Neural progenitor cell (in vitro differentiated cells): ENCODE measurements at regions not wholly inside any gene's neighbourhood (a gene's known extent, or its start where the extent isn't known, plus 50 kb on each side); places are given as distances from the start of the nearest gene placed in this dataset.

Source experiments
- DNase-seq: peaks from one replicate; pipeline ENCODE4 v3.0.0-alpha.2; 2016; ENCODE audit warnings: low spot score
- H2AFZ ChIP-seq: fragments of 200-600 bp; sonication (generic); replicated peaks from 2 replicates; pipeline ENCODE4 v1.6.1; 2016; ENCODE audit warnings: antibody characterized with exemption
- H3F3A ChIP-seq: fragments of 200-600 bp; sonication (generic); 2 replicates; pipeline ENCODE4 v1.6.1; 2016; ENCODE audit warnings: antibody characterized with exemption, low read depth
- H3K27ac ChIP-seq: fragments of 200-600 bp; sonication (generic); 2 replicates; pipeline ENCODE4 v1.5.1; 2016; ENCODE audit warnings: mild to moderate bottlenecking
- H3K27me3 ChIP-seq: fragments of 200-600 bp; sonication (generic); 2 replicates; pipeline ENCODE4 v1.6.1; 2016; ENCODE audit warnings: mild to moderate bottlenecking, moderate library complexity
- H3K36me3 ChIP-seq: fragments of 200-600 bp; sonication (generic); 2 replicates; pipeline ENCODE4 v1.5.1; 2016
- H3K4me1 ChIP-seq: fragments of 200-600 bp; sonication (generic); 2 replicates; pipeline ENCODE4 v1.6.1; 2016; ENCODE audit warnings: mixed run types
- H3K4me2 ChIP-seq: fragments of 200-600 bp; sonication (generic); 2 replicates; pipeline ENCODE4 v1.6.1; 2016
- H3K4me3 ChIP-seq: fragments of 200-600 bp; sonication (generic); 2 replicates; pipeline ENCODE4 v1.5.1; 2016
- H3K79me2 ChIP-seq: fragments of 200-600 bp; sonication (generic); 2 replicates; pipeline ENCODE4 v1.6.1; 2016; ENCODE audit warnings: low read depth
- H3K9ac ChIP-seq: fragments of 200-600 bp; sonication (generic); 2 replicates; pipeline ENCODE4 v1.6.1; 2016
- H3K9me3 ChIP-seq: fragments of 200-600 bp; sonication (generic); 2 replicates; pipeline ENCODE4 v1.5.1; 2016; ENCODE audit warnings: low read depth
- H4K20me1 ChIP-seq: fragments of 200-600 bp; sonication (generic); 2 replicates; pipeline ENCODE4 v1.6.1; 2016; ENCODE audit warnings: low read depth
- H3K27ac Mint-ChIP-seq: 3 replicates; pipeline ENCODE4 v1.8.0; 2021; ENCODE audit warnings: mixed read lengths
- H3K27me3 Mint-ChIP-seq: 2 replicates; pipeline ENCODE4 v1.8.0; 2022; ENCODE audit warnings: low read depth, mild to moderate bottlenecking, inconsistent platforms, moderate library complexity, mixed read lengths; ENCODE audit not compliant: insufficient read depth
- H3K36me3 Mint-ChIP-seq: 3 replicates; pipeline ENCODE4 v1.8.0; 2021; ENCODE audit warnings: mixed read lengths
- H3K4me1 Mint-ChIP-seq: 3 replicates; pipeline ENCODE4 v1.8.0; 2021; ENCODE audit warnings: mixed read lengths
- H3K4me3 Mint-ChIP-seq: 3 replicates; pipeline ENCODE4 v1.8.0; 2021; ENCODE audit warnings: mild to moderate bottlenecking, moderate library complexity, mixed read lengths
- H3K9me3 Mint-ChIP-seq: 3 replicates; pipeline ENCODE4 v1.8.0; 2020; ENCODE audit warnings: mixed read lengths
- EZH2 ChIP-seq: fragments of 200-600 bp; sonication (generic); IDR thresholded peaks from 2 replicates; pipeline ENCODE4 v1.6.1; 2017; ENCODE audit warnings: antibody characterized with exemption, mild to moderate bottlenecking, moderate library complexity
- EZH2phosphoT487 ChIP-seq: fragments of 200-600 bp; sonication (generic); IDR thresholded peaks from 2 replicates; pipeline ENCODE4 v1.6.1; 2017; ENCODE audit warnings: antibody characterized with exemption
- TF ChIP-seq, protein P1 (sequence below): fragments of 200-600 bp; sonication (generic); IDR thresholded peaks from 2 replicates; pipeline ENCODE4 v1.5.1; 2017; ENCODE audit warnings: antibody characterized with exemption, mild to moderate bottlenecking

DNA sequence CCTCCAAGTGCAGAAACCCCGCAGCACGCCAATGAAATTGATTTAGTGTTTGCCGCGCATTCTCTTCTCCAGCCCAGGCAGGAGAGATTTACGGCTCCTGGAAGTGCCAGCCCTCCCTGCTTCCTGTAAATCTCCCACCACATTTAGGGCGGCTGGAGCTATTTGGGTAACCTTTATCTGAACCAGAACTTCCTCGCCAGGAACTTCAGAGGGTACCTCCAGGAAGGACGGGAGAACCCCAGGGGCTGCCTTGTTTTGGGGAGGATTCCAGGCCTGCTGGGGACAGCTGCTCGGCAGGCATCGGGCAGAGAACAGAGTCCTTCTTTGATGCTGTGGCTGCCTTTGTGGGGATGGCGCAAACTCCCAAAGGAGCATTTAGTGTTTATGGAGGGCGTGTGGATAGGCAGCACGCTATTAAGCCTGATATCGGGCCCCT, 122.0 kb upstream of the MYCN start:
- Mint-ChIP-seq H3K27me3 (peaks cover 2% of the 10 kb centered on the region), H3K4me1 (peaks cover 47% of the 10 kb centered on the region), H3K36me3 (peaks cover 3% of the 10 kb centered on the region), H3K4me3 (no peak overlapping the region), H3K9me3 (peaks cover 4% of the 10 kb centered on the region), H3K27ac (no peak overlapping the region)
- H3K9ac ChIP-seq, result no peak overlapping the region
- no peak for TF ChIP-seq EZH2phosphoT487
- no peak for TF ChIP-seq EZH2
- TF ChIP-seq, protein P1, sequence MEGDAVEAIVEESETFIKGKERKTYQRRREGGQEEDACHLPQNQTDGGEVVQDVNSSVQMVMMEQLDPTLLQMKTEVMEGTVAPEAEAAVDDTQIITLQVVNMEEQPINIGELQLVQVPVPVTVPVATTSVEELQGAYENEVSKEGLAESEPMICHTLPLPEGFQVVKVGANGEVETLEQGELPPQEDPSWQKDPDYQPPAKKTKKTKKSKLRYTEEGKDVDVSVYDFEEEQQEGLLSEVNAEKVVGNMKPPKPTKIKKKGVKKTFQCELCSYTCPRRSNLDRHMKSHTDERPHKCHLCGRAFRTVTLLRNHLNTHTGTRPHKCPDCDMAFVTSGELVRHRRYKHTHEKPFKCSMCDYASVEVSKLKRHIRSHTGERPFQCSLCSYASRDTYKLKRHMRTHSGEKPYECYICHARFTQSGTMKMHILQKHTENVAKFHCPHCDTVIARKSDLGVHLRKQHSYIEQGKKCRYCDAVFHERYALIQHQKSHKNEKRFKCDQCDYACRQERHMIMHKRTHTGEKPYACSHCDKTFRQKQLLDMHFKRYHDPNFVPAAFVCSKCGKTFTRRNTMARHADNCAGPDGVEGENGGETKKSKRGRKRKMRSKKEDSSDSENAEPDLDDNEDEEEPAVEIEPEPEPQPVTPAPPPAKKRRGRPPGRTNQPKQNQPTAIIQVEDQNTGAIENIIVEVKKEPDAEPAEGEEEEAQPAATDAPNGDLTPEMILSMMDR, result no peak
- no peak overlapping the region for H3K4me3 ChIP-seq
- H3K4me1 ChIP-seq, result peaks cover 30% of the 10 kb centered on the region
- H3K27me3 ChIP-seq, result no peaks in the 10 kb centered on the region
- H3K79me2 ChIP-seq, result no peaks in the 10 kb centered on the region
- DNase-seq, result no peak
- no peaks in the 10 kb centered on the region for H3K36me3 ChIP-seq
- no peak overlapping the region for H2AFZ ChIP-seq
- no peaks in the 10 kb centered on the region for H4K20me1 ChIP-seq
- H3F3A ChIP-seq, result peaks cover 4% of the 10 kb centered on the region
- H3K4me2 ChIP-seq, result no peak overlapping the region
- no peak overlapping the region for H3K27ac ChIP-seq
- no peaks in the 10 kb centered on the region for H3K9me3 ChIP-seq

DNA sequence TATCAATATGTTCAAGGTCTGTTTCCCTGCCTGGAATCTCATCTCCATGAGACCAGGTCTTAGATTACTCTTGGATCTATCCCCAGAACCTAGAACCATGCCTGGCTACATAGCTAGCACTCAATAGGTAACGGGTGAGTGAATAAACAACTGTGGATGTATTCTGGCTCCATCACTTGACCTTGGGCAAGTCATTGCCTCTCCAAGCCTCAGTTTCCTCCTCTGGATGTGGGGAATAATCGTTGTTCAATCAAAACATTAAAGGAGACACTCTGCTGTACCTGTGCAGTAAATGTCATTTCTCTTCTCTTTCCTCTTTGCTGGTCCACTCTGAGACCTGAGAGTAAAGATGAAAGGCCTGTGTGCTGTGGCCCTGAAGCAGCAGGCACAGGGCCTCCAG, 121.5 kb upstream of the MYCN start:
- Histone ChIP-seq H2AFZ (no peak overlapping the region), H3K4me1 (peaks cover 28% of the 10 kb centered on the region), H3F3A (peaks cover 4% of the 10 kb centered on the region), H3K27me3 (no peaks in the 10 kb centered on the region), H3K79me2 (no peaks in the 10 kb centered on the region), H3K9me3 (no peaks in the 10 kb centered on the region), H3K4me3 (no peak overlapping the region), H3K4me2 (no peak overlapping the region), H4K20me1 (no peaks in the 10 kb centered on the region), H3K9ac (no peak overlapping the region), H3K27ac (no peak overlapping the region), H3K36me3 (no peaks in the 10 kb centered on the region)
- H3K4me1 Mint-ChIP-seq, result peaks cover 45% of the 10 kb centered on the region
- DNase-seq, result no peak
- no peaks in the 10 kb centered on the region for H3K27me3 Mint-ChIP-seq
- peaks cover 4% of the 10 kb centered on the region for H3K9me3 Mint-ChIP-seq
- H3K36me3 Mint-ChIP-seq, result peaks cover 3% of the 10 kb centered on the region
- H3K4me3 Mint-ChIP-seq, result no peak overlapping the region
- no peak for TF ChIP-seq EZH2
- TF ChIP-seq EZH2phosphoT487, result no peak
- no peak overlapping the region for H3K27ac Mint-ChIP-seq

DNA sequence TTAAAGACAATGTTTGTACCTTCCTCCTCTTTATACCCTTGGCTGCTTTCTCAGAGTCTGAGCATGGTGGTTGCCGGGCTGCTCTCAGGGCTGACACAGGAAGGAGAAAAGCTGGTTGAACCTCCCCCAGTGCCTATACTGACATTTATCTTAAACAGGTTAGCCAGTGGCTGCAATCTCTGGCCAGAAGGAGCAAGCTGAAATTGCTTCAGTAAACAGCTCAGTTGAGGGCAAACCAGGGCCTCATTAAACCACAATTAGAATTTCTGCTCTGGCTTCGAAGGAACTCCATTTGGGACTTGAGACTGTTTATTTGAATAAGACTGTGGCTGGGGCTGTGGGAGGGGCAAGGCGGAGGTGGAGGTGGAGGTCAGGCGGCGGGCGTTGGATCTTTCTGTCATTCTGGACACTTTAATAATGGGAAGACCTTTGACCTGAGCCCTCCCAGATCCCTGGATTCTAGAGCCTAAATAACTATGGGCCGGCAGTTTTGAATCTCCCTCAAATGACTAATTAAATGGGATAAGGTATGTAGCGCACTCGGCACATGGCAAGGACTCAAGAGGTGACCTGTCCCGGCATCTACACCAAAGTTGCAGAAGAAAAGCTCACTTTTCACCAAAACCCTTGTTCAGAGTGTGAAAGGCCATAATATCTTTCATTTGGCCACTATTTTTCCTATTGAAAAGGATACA, 120.6 kb upstream of the MYCN start:
- H4K20me1 ChIP-seq, result no peaks in the 10 kb centered on the region
- no peaks in the 10 kb centered on the region for H3K36me3 ChIP-seq
- H3K27ac ChIP-seq, result no peak overlapping the region
- H3K4me1 ChIP-seq, result peaks cover 24% of the 10 kb centered on the region
- Mint-ChIP-seq H3K9me3 (peaks cover 4% of the 10 kb centered on the region), H3K27ac (no peak overlapping the region), H3K4me1 (peaks cover 39% of the 10 kb centered on the region), H3K36me3 (peaks cover 3% of the 10 kb centered on the region), H3K27me3 (peaks cover 4% of the 10 kb centered on the region), H3K4me3 (peak overlapping the region; percentile 38)
- H2AFZ ChIP-seq, result no peak overlapping the region
- no peaks in the 10 kb centered on the region for H3K27me3 ChIP-seq
- no peak overlapping the region for H3K4me2 ChIP-seq
- no peak overlapping the region for H3K4me3 ChIP-seq
- no peaks in the 10 kb centered on the region for H3K9me3 ChIP-seq
- TF ChIP-seq EZH2phosphoT487 (no peak), EZH2 (no peak)
- TF ChIP-seq, protein P1, result no peak
- no peak overlapping the region for H3K9ac ChIP-seq
- H3F3A ChIP-seq, result peaks cover 6% of the 10 kb centered on the region
- DNase-seq, result no peak
- no peaks in the 10 kb centered on the region for H3K79me2 ChIP-seq

DNA sequence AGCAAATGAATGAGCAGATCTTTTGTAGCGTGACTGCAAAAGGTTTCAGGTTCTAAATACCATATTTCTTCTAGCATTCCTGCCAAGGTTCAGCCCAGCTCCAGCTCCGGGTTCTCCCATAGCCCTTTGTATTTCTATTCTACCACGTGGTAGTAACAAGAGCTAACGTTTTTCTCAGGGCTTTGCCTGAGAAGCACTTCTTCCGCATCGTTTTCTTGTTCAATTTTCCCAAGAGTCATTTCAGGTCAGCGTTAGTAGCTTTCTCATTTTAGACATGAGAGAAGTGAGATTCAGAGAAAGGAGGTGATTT, 120.1 kb upstream of the MYCN start:
- Histone ChIP-seq H3K36me3 (no peaks in the 10 kb centered on the region), H2AFZ (no peak overlapping the region), H3K4me3 (no peak overlapping the region), H3K9ac (no peak overlapping the region), H3K4me1 (peaks cover 24% of the 10 kb centered on the region), H4K20me1 (no peaks in the 10 kb centered on the region), H3K27me3 (no peaks in the 10 kb centered on the region), H3K4me2 (no peak overlapping the region), H3K79me2 (no peaks in the 10 kb centered on the region), H3K9me3 (no peaks in the 10 kb centered on the region), H3K27ac (no peak overlapping the region), H3F3A (peaks cover 11% of the 10 kb centered on the region)
- Mint-ChIP-seq H3K4me3 (no peak overlapping the region), H3K27me3 (peaks cover 4% of the 10 kb centered on the region), H3K9me3 (peaks cover 4% of the 10 kb centered on the region), H3K36me3 (peaks cover 3% of the 10 kb centered on the region), H3K4me1 (peaks cover 34% of the 10 kb centered on the region), H3K27ac (no peak overlapping the region)
- DNase-seq, result no peak
- TF ChIP-seq, protein P1, result no peak
- TF ChIP-seq EZH2phosphoT487 (no peak), EZH2 (no peak)
